Colonic mucosa (tissue), 4 donors: ENCODE measurements at regions not wholly inside any gene's neighbourhood (a gene's known extent, or its start where the extent isn't known, plus 50 kb on each side); places are given as distances from the start of the nearest gene placed in this dataset.

Experiments used
- DNase-seq: peaks from one replicate; pipeline ENCODE4 v3.0.0-alpha.2; 2020
- H3K27ac ChIP-seq: fragments of 200-600 bp; one replicate; pipeline ENCODE4 v1.8.0; 2021
- H3K27me3 ChIP-seq: fragments of 200-600 bp; one replicate; pipeline ENCODE4 v1.8.0; 2021
- H3K36me3 ChIP-seq: fragments of 200-600 bp; one replicate; pipeline ENCODE4 v1.8.0; 2021
- H3K4me1 ChIP-seq: fragments of 200-600 bp; one replicate; pipeline ENCODE4 v1.8.0; 2021; ENCODE audit warnings: mild to moderate bottlenecking
- H3K4me3 ChIP-seq: fragments of 200-600 bp; one replicate; pipeline ENCODE4 v1.8.0; 2021
- H3K9ac ChIP-seq, 2 donors: one replicate each; pipeline ENCODE4 v1.7.0; 2013; ENCODE audit warnings: control low read depth in 2 of 2, low read depth in 2 of 2, low read length in 2 of 2
- H3K9me3 ChIP-seq: fragments of 200-600 bp; one replicate; pipeline ENCODE4 v1.8.0; 2021
- CTCF ChIP-seq: fragments of 200-600 bp; IDR thresholded peaks from one replicate; pipeline ENCODE4 v1.8.0; 2022; ENCODE audit warnings: antibody characterized with exemption, mild to moderate bottlenecking
- intact Hi-C: fragments of 100-400 bp; cut with DNase I; formaldehyde crosslinking; loops from one replicate; pipeline ENCODE4 v1.14.1; 2022
- donor health status: healthy.
- donor health status: DM: no; HTN: no; CAD: no.
- donor health status: DM: no; HTN: no; CAD: no.

- Histone ChIP-seq H3K9ac (no peak overlapping the region), H3K27me3 (no peaks in the 10 kb centered on the region), H3K4me1 (no peaks in the 10 kb centered on the region), H3K9me3 (no peaks in the 10 kb centered on the region), H3K4me3 (no peak overlapping the region), H3K36me3 (no peaks in the 10 kb centered on the region), H3K27ac (no peak overlapping the region)
- no peak for DNase-seq
- intact Hi-C loops: no loop called here
- TF ChIP-seq CTCF: no peak
These were observed 69.2 kb upstream of the INSIG1 start for GRCh38 chr7:155228459-155228845.

- Histone ChIP-seq H3K27me3 (no peaks in the 10 kb centered on the region), H3K4me3 (no peak overlapping the region), H3K9ac (no peak overlapping the region), H3K27ac (no peak overlapping the region), H3K9me3 (no peaks in the 10 kb centered on the region), H3K4me1 (no peaks in the 10 kb centered on the region), H3K36me3 (no peaks in the 10 kb centered on the region)
- DNase-seq: no peak
- intact Hi-C loops: no loop called here
- TF ChIP-seq CTCF: no peak
These were observed 68.8 kb upstream of the INSIG1 start for GRCh38 chr7:155228894-155229293.

GRCh38 chr7:155229548-155230168 is 68.0 kb upstream of the INSIG1 start:
- Histone ChIP-seq H3K36me3 (no peaks in the 10 kb centered on the region), H3K9ac (no peak overlapping the region), H3K4me1 (no peaks in the 10 kb centered on the region), H3K4me3 (no peak overlapping the region), H3K27ac (no peak overlapping the region), H3K27me3 (no peaks in the 10 kb centered on the region), H3K9me3 (no peaks in the 10 kb centered on the region)
- no peak for DNase-seq
- no peak for TF ChIP-seq CTCF
- intact Hi-C loops: no loop called here

- TF ChIP-seq CTCF: no peak
- intact Hi-C loops: no loop called here
- Histone ChIP-seq H3K27ac (no peak overlapping the region), H3K9ac (no peak overlapping the region), H3K27me3 (no peaks in the 10 kb centered on the region), H3K4me3 (no peak overlapping the region), H3K9me3 (no peaks in the 10 kb centered on the region), H3K4me1 (no peaks in the 10 kb centered on the region), H3K36me3 (no peaks in the 10 kb centered on the region)
- no peak for DNase-seq
These were observed 67.5 kb upstream of the INSIG1 start for GRCh38 chr7:155230169-155230593.

GRCh38 chr7:155231241-155231800 is 66.4 kb upstream of the INSIG1 start:
- H3K27ac ChIP-seq: no peak overlapping the region
- H3K4me3 ChIP-seq: no peak overlapping the region
- TF ChIP-seq CTCF: no peak
- no peaks in the 10 kb centered on the region for H3K9me3 ChIP-seq
- H3K9ac ChIP-seq: no peak overlapping the region
- H3K4me1 ChIP-seq: no peaks in the 10 kb centered on the region
- no peaks in the 10 kb centered on the region for H3K27me3 ChIP-seq
- H3K36me3 ChIP-seq: no peaks in the 10 kb centered on the region
- DNase-seq: no peak
- intact Hi-C loops: no loop called here
